AG08396 (cell line): ENCODE measurements at regions not wholly inside any gene's neighbourhood (a gene's known extent, or its start where the extent isn't known, plus 50 kb on each side); places are given as distances from the start of the nearest gene placed in this dataset.
"Not testable (repeated sequence)": the region's sequence is repeated elsewhere in the genome, so short reads cannot be mapped to it uniquely, and the experiment has no call there.

Experiments used
- DNase-seq: peaks from one replicate; pipeline ENCODE4 v3.0.0; 2012; ENCODE audit warnings: low spot score, mixed read lengths

DNA sequence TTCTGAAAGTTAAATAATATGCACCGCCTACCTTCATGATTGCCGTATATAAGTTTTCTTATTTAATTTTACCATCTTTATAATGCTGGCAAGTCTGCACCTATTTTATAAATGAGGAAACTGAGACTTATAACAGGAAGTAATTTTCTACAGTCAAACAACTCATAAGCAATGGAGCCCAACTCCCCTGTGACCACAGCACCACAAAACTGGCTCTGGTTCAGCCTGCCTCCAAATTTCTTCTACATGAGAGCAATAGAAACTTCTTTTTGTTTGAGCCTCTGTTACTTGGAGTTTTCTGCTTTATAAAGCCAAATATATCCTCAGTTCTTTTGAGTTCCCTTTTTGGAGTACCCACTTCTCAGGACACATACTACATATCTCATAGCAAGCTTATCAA lies 131.1 kb upstream of the HSF2 start:
- DNase-seq: no peak

DNA sequence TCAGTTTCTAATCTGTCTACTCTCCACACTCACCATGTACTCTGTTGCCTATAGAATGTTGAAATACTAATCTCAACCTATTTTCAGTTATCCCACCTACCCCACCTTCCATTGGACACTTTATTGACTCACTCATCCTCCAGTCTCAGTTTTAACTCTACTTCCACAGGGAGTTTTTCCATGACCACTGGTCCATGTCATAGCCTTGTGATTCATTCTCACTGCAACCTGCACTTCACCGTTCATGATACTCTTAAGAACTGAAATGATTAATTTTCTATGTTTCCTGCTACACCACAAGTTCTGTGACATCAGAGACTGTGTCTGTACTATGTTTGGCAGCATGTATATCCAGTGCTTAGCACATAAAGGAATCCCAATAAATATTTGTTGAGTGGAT lies 122.8 kb upstream of the HSF2 start:
- DNase-seq: no peak

DNA sequence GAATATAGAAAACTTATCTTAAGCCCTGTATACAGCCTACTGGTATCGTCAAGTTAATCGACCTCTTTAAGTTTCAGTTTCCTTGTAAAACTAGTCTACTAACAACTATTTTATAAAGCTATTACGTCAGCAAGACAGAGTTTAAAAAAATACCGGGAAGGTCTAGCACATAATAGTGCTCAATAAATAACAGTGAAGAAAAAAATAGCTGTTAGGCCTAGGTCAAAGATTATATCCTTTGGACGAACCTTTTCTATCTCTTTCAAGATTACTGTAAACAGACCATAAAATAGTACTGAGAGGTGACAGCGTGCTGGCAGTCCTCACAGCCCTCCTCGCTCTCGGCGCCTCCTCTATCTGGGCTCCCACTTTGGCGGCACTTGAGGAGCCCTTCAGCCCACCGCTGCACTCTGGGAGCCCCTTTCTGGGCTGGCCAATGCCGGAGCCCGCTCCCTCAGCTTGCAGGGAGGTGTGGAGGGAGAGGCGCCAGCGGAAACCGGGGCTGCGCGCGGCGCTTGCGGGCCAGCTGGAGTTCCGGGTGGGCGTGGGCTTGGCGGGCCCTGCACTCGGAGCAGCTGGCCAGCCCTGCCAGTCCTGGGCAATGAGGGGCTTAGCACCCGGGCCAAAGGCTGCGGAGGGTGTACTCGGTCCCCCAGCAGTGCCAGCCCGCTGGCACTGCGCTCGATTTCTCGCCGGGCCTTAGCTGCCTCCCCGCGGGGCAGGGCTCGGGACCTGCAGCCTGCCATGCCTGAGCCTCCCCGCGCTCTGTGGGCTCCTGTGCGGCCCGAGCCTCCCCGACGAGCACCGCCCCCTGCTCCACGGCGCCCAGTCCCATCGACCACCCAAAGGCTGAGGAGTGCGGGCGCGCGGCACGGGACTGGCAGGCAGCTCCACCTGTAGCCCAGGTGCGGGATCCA lies 119.1 kb upstream of the HSF2 start:
- DNase-seq: not testable (repeated sequence)

DNA sequence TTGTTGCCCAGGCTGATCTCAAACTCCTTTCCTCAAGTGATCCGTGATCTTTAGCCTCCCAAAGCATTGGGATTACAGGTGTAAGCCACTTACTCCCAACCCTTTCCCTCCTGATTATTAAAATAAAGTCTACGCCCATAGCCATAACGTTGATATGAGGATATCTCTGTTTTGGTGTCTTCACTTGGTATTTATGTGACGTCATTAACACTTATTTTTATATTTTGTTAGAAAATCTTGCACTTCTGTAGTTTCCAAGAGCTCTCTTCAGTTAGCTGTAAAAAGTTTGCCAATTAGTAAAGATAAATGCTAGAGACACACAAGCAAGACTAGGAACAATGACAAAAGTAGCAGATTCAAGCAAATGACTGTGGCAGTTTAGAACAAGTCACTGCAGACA lies 115.6 kb upstream of the HSF2 start:
- DNase-seq: no peak

DNA sequence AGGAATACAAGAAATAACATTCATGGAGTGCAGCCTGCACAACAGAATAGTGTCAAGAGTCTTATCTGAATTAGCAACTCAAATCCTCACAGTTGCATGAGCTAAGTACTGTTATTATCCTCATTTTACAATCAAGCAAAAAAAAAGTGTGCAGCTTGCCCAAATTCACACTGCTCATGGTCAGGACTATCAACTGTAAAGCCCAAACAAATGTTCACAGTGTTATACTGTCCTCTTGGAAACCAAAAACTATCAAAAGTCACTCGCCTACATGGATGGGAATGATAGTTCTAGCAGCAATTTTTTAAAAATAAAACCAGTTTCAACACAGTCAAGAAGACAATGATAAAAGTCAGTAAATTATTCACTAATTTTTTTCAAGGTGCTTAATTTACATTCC lies 114.6 kb upstream of the HSF2 start:
- DNase-seq: no peak

DNA sequence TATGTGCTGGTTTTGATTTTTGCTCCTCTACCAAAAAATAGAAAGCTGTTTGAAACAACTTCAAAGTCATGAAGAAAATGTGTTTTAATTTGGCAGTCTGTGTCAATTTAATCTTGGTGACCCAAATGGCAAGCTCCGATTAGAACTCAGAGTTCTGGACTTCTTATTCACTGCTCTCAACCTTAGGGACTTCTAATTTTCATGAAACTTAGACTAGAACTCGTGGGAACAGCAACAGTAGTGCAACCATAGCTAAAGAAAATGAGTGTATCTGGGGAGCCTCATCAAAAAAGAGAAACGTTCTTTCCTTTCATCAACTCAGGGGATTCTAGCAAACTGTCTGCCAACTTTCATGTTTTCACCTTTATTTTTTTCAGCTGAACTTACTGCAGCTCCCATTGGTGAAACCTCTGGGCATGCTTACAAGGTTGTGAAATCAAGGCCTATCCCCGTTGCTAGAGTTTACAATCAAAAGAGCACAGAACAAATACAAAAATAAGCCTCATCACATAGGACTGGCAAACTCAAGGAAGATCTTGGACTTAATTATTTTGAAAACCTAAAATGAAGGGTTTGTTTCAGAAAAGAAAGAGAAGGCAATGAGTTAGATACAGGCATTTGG lies 114.0 kb upstream of the HSF2 start:
- DNase-seq: no peak

DNA sequence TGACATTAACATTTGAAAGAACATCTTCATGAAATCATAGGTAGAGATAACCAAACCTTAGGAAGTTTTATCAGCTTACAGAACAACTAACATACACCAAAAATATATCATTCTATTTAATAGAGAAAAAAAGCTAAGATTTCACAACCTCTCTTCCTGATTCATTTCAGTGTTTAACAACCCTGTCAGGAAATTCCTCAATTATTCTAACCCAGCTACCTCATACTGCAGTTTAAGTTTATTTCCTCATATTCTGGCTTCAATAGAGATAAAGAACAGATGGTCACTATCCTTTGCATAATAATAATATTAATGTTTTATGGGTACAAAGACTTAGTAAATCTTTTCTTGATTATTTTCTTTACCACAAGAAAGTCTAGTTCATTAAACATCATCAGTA lies 112.9 kb upstream of the HSF2 start:
- DNase-seq: no peak

DNA sequence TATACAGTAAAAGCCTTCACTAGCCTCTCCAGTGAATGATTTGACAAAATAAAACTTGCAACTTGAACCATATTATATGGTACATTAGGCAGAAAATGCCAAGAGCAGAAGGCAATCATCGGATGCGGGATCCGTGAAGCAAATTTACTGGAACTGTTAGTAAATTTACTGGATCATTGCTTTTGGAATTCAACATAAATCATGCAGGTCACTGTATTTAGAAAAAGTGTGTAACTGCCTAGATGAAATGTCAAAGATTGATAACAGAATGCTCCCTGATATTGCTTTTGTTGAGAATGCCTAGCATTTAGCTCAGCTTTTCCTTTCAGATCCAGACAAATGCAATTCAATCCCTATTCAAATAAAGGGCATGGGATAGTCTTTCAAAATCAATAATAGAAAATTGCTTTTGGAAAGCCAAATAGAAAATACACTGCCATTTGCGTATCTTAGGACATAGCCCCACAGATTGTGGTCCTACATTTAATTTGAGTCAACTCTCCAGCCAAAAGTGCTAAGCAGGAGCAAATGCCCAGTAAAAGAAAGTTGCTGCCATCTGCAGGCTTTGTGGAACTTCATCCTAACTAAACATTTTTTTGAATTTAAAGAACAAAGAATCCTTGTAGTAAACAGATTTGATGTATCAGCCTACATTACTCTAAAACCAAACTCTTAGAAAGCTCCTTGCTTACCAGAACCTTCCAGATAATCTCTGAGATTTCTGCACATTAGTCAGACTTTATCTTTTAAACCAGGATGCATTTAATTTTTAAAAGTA lies 109.5 kb upstream of the HSF2 start:
- peak; percentile 10 for DNase-seq

DNA sequence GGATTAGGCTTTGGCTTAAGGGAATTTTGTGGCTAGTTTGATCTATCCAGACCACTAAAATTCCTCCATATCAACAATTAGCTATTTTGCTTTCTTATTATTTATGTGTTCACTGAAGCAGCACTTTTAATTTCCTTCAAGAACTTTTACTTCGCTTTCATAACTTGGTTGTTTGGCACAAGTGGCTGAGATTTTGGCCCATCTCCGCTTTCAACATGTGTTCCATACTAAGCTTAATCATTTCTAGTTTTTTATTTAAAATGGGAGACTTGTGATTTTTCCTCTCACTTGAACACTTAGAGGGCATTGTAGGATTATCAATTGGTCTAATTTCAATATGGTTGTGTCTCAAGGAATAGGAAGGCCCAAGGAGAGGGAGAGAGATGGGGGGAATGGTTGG lies 102.4 kb upstream of the HSF2 start:
- DNase-seq: no peak

DNA sequence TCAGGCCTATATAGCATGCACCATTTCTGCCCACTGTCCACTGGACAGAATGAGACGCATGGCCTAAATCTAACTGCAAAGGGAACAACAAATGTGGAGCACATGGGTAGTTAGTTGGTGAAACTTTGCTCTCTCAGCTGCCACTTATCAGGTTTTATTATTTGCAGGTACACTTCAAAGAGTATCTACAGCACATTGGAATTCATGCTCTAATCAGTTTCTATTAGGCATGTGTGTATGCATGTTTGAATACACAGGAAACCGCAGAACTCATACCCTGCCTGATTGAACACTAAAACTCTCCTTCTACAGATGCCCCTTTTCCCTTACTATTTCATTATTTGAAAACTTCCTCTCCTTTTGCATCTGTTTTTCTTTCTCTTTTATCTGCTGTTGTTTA lies 97.4 kb upstream of the HSF2 start:
- no peak for DNase-seq

DNA sequence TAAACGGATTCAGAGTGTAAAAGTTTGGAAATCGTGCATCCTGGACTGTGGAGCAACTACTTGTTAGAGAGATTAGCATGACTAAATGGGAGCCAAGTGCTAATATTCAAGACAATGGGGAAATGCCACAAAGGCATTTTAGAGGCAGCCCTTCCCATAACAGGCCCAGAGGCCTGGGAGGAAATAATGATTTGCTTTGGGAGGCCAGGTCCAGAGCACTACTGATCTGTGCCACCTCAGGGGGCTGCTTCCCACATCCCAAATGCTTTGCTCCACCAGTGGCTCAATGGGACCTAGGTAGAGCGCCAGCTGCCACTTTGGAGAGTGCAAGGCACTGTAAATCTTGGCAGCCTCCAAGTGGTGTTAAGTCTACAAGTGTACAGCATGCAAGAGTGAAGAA lies 91.9 kb upstream of the HSF2 start:
- DNase-seq: no peak

DNA sequence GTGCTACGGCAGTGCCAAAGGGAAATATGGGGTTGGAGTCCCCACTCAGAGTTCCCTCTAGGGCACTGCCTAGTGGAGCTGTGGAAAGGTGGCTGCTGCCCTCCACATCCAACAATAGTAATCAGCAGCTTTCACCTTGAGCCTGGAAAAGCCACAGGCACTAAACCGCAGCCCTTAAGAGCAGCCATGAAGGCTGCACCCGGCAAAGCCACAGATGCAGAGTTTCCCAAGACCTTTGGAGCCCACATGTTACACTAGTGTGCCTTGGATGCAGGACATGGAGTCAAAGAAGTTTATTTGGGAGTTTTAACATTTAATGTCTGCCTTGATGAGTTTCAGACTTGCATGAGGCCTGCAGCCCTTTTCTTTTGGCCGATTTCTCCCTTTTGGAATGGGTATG lies 91.4 kb upstream of the HSF2 start:
- DNase-seq: no peak

DNA sequence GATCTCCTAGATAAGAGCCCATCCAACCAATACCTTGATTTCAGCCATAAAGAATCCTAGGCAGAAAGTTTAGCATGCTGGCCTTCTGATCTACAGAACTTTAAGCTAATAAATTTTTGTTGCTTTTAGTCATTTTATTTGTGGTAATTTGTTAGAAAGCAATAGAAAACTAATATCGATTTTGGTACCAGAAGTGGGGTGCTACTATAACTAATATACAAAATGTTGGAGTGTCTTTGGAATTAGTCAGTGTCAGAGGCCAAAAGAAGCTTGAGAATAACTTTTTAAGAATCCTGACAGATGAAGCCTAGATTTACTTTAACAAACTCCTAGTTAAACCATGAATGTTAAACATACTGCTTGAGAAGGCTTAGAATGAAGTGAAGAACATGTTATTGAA lies 83.6 kb upstream of the HSF2 start:
- DNase-seq: no peak

DNA sequence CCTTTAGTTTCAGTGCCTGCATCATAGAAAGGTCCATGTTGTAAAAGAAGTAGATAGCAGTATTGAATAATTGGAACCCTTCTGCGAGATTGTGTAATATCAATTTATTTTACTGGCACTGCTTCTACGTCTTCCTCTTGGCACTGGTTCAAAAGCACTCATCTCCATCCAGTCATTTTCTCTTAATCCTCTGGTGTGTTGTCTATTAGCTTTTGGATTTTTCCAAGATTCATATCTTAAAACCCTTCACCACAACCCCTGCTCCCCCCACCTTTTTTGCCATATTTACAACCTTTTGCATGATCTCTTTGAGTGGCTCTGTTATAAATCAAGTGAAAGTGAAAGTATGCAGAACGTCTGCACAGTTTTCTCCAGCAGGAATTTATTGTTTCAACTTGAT lies 76.6 kb upstream of the HSF2 start:
- no peak for DNase-seq

DNA sequence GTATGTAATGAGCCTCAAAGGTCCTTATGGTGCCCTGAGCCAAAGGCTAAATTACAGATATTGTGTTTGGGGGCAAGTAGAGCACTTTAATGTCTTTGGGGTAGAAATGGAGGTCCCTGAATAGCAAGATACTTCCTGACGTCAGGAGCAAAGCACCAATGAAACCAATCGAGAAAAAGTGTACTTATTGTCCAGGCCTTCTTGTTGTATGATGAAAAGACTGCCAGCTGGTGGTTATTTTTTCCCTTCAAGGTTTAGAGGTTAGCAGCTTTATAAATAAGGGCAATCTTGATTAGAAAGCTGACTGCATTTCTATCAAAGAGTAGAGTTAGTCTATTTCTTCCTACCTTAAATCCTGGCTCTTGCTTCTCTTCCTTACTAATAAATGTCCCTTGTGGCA lies 76.1 kb upstream of the HSF2 start:
- DNase-seq: no peak

DNA sequence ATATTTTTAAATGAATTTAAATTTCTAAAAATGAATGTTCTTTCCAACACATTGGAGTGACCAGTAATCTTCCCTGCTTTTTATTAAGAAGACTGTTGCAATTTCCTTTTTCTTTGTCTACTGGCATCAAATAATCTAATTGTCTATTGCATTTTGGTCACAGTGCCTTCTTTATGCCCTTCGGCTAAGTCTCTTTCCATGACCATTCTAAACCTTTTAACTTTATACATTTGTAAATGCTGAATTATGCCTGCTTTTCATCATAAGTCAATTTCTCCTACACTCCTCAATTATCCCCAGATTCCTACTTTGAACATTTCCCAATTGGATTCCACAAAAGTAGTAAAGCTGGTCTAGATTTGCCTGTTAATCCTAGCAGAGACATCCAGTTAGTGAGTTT lies 69.1 kb upstream of the HSF2 start:
- no peak for DNase-seq

DNA sequence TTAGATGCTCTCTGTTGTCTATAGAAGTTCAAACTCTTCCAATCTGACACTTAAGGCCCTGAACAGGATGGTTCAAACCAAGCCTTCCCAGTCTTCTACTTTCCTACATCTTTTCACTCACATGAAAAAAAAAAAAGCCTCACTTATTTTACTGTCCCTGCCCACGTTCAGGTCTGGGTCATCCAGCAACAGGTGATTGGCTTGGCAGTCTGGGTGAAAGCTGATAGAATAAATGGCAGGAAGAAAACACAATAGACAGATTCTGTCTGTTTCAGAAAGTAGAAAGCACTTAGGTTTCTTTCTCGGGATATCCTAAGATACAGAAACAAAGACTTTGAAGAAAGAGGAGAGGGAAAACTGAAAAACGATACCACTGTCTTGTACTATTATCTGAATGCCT lies 61.8 kb upstream of the HSF2 start:
- no peak for DNase-seq

DNA sequence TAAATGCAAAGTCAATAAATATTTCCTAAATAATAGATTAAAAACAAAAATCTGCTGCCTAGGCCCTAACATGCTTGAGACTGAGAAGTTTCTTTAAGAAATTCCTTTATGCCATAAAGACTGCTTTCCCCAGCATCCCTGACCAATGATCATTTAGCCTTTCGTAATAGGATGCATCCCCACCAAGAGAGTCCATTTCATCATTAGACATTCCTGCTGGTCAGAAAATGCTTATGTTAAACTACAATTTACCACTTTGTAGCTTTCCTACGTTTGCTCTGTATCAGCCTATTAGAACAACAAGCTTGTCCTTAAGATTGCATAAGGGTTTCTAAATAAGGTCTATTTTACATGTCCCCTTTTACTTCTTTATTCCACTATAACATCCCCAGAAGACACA lies 59.8 kb upstream of the HSF2 start:
- DNase-seq: no peak

DNA sequence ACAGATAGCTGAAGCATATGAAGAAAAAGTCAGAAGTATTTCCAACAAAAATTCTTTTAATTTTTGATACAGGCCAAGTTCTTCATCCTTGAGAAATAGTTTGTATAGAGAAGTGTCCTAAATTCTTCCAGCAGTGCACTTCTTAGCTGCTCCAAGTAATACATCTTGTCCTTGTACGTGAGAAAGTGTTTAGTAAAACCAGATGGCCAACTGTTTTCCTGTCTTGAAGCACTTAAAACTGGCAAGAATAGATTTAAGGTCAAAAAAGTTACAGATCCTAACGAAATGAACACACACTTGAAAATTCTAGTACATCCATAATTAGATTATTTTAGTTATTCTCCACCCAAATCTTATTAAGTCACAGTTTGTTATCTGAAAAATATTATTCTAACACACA lies 52.2 kb upstream of the HSF2 start:
- no peak for DNase-seq

DNA sequence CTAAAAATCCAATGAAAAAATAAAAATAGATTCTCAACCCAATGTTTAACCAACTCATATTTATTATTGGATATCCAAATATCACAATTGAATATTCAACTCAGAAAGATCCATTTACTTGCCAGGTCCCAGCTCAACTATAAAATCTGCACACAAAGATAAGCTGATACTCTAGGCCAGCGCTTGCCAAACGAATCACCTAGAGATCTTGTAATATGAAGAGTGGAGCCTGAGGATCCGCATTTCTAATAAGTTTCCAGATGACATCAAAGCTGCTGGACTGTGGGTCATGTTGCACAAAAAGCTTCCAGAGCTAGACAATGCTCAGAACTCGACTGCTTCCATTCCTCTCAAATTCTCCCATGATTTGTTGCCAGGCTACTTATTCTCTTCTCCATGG lies 51.7 kb upstream of the HSF2 start:
- no peak for DNase-seq
